HG02970 (cell line): ENCODE measurements at regions not wholly inside any gene's neighbourhood (a gene's known extent, or its start where the extent isn't known, plus 50 kb on each side); places are given as distances from the start of the nearest gene placed in this dataset.
"Not testable (repeated sequence)": the region's sequence is repeated elsewhere in the genome, so short reads cannot be mapped to it uniquely, and the experiment has no call there.

ENCODE experiments used
- ATAC-seq: cut with Tn5 transposase; IDR thresholded peaks from one replicate; pipeline ENCODE4 v1.9.1; 2021; ENCODE audit warnings: mild to moderate bottlenecking, moderate library complexity, moderate number of reproducible peaks; ENCODE audit not compliant: unreplicated experiment, low FRiP score

GRCh38 chr2:126160950-126161349, 495.0 kb upstream of the GYPC start:
- not testable (repeated sequence) for ATAC-seq

GRCh38 chr2:126172631-126173184, 483.2 kb upstream of the GYPC start:
- no peak for ATAC-seq

- ATAC-seq = no peak
Measured at GRCh38 chr2:126175222-126175621, 480.7 kb upstream of the GYPC start.

- no peak for ATAC-seq
Measured at GRCh38 chr2:126177479-126177878, 478.5 kb upstream of the GYPC start.

- ATAC-seq = no peak
Measured at GRCh38 chr2:126187668-126188067, 468.3 kb upstream of the GYPC start.

GRCh38 chr2:126189527-126189926, 466.4 kb upstream of the GYPC start:
- no peak for ATAC-seq

- no peak for ATAC-seq
Measured at GRCh38 chr2:126200538-126200937, 455.4 kb upstream of the GYPC start.

GRCh38 chr2:126208266-126208665, 447.7 kb upstream of the GYPC start:
- ATAC-seq = no peak

- no peak for ATAC-seq
Measured at GRCh38 chr2:126212735-126213134, 443.2 kb upstream of the GYPC start.

GRCh38 chr2:126219081-126219480, 436.9 kb upstream of the GYPC start:
- ATAC-seq = no peak

GRCh38 chr2:126220331-126220730, 435.6 kb upstream of the GYPC start:
- ATAC-seq = no peak

- ATAC-seq = no peak
Measured at GRCh38 chr2:126221506-126221905, 434.5 kb upstream of the GYPC start.

- no peak for ATAC-seq
Measured at GRCh38 chr2:126222278-126222677, 433.7 kb upstream of the GYPC start.

- no peak for ATAC-seq
Measured at GRCh38 chr2:126224776-126225175, 431.2 kb upstream of the GYPC start.

GRCh38 chr2:126227250-126227649, 428.7 kb upstream of the GYPC start:
- ATAC-seq = no peak

GRCh38 chr2:126228531-126228930, 427.4 kb upstream of the GYPC start:
- no peak for ATAC-seq

- ATAC-seq = no peak
Measured at GRCh38 chr2:126238251-126238650, 417.7 kb upstream of the GYPC start.

GRCh38 chr2:126239320-126239955, 416.5 kb upstream of the GYPC start:
- ATAC-seq = no peak

GRCh38 chr2:126241001-126241400, 415.0 kb upstream of the GYPC start:
- ATAC-seq = no peak

- ATAC-seq = no peak
Measured at GRCh38 chr2:126241411-126241810, 414.5 kb upstream of the GYPC start.

- ATAC-seq = no peak
Measured at GRCh38 chr2:126244937-126245336, 411.0 kb upstream of the GYPC start.

- no peak for ATAC-seq
Measured at GRCh38 chr2:126253669-126254068, 402.3 kb upstream of the GYPC start.

GRCh38 chr2:126264625-126265024, 391.3 kb upstream of the GYPC start:
- ATAC-seq = no peak
